C4-2B (cell line): ENCODE measurements at regions not wholly inside any gene's neighbourhood (a gene's known extent, or its start where the extent isn't known, plus 50 kb on each side); places are given as distances from the start of the nearest gene placed in this dataset.

ENCODE experiments used
- CTCF ChIP-seq: fragments of 450-650 bp; conservative IDR thresholded peaks from 2 replicates; pipeline ENCODE4 v1.5.1; 2017; ENCODE audit warnings: mild to moderate bottlenecking
- ZFX ChIP-seq: fragments of 450-650 bp; IDR thresholded peaks from 2 replicates; pipeline ENCODE4 v1.6.1; 2017

GRCh38 chr16:79532273-79532672, 68.3 kb downstream of the MAF start:
- TF ChIP-seq CTCF (no peak), ZFX (no peak)
